Lower lobe of right lung (tissue), 2 donors: ENCODE measurements at regions not wholly inside any gene's neighbourhood (a gene's known extent, or its start where the extent isn't known, plus 50 kb on each side); places are given as distances from the start of the nearest gene placed in this dataset.

Experiments
- ATAC-seq, 2 donors: fragments of 200-7000 bp; cut with Tn5 transposase; one replicate each; pipeline ENCODE4 v1.9.1; 2020 to 2022; ENCODE audit warnings: mild to moderate bottlenecking in 2 of 2, moderate library complexity in 2 of 2
- DNase-seq: peaks from one replicate; pipeline ENCODE4 v3.0.0-alpha.2; 2020
- H3K27ac ChIP-seq: fragments of 200-600 bp; one replicate; pipeline ENCODE4 v1.8.0; 2022
- H3K27me3 ChIP-seq: fragments of 200-600 bp; one replicate; pipeline ENCODE4 v1.8.0; 2022; ENCODE audit warnings: low read depth
- H3K36me3 ChIP-seq: fragments of 200-600 bp; one replicate; pipeline ENCODE4 v1.8.0; 2022; ENCODE audit warnings: mild to moderate bottlenecking
- H3K4me1 ChIP-seq: fragments of 200-600 bp; one replicate; pipeline ENCODE4 v1.8.0; 2022
- H3K4me3 ChIP-seq: fragments of 200-600 bp; one replicate; pipeline ENCODE4 v1.8.0; 2022; ENCODE audit warnings: mild to moderate bottlenecking
- H3K9me3 ChIP-seq: fragments of 200-600 bp; one replicate; pipeline ENCODE4 v1.8.0; 2022
- CTCF ChIP-seq: fragments of 200-600 bp; IDR thresholded peaks from one replicate; pipeline ENCODE4 v1.8.0; 2022; ENCODE audit warnings: antibody characterized with exemption, mild to moderate bottlenecking
- intact Hi-C: fragments of 100-400 bp; cut with DNase I; formaldehyde crosslinking; loops from one replicate; pipeline ENCODE4 v1.11.0; 2022
- donor health status: DM: no; HTN: yes; CAD: no; lungs with severe emphysema.

- ATAC-seq (peak; percentile 95 to 97), DNase-seq (peak; percentile 78)
- Histone ChIP-seq H3K27me3 (peaks cover 3% of the 10 kb centered on the region), H3K4me1 (peaks cover 16% of the 10 kb centered on the region), H3K27ac (peak within 1 kb of the TSS; percentile 82), H3K9me3 (no peaks in the 10 kb centered on the region), H3K36me3 (no peaks in the 10 kb centered on the region), H3K4me3 (peak within 1 kb of the TSS; percentile 94)
- no peak for TF ChIP-seq CTCF
- intact Hi-C loops: no loop called here
Observed at GRCh38 chr15:62389885-62390790, 225.1 kb upstream of the C2CD4B start, which contains the start of gene TLN2. Gene TLN2 (plus strand): TSS chr15:62390550.

GRCh38 chr15:62390791-62391640, 225.9 kb upstream of the C2CD4B start:
- intact Hi-C loops: no loop called here
- ATAC-seq: peak; percentile 61 to 66

GRCh38 chr15:62391641-62392262, 226.7 kb upstream of the C2CD4B start:
- peak; percentile 53 for DNase-seq
- Histone ChIP-seq H3K27ac (peak overlapping the region; percentile 82), H3K36me3 (no peaks in the 10 kb centered on the region), H3K4me1 (peaks cover 16% of the 10 kb centered on the region), H3K27me3 (peaks cover 3% of the 10 kb centered on the region), H3K9me3 (no peaks in the 10 kb centered on the region), H3K4me3 (peak overlapping the region; percentile 94)
- TF ChIP-seq CTCF: peak; percentile 38
- intact Hi-C loops: no loop called here
- ATAC-seq: peak; percentile 78 to 85

More at GRCh38 chr15:62390791-62391640, 225.9 kb upstream of the C2CD4B start:
- Histone ChIP-seq H3K36me3 (no peaks in the 10 kb centered on the region), H3K4me3 (peak overlapping the region; percentile 94), H3K9me3 (no peaks in the 10 kb centered on the region), H3K27me3 (peaks cover 3% of the 10 kb centered on the region), H3K4me1 (peaks cover 16% of the 10 kb centered on the region), H3K27ac (peak overlapping the region; percentile 82)
- peak; percentile 56 for DNase-seq
- no peak for TF ChIP-seq CTCF

GRCh38 chr15:62392376-62392775, 227.3 kb upstream of the C2CD4B start:
- DNase-seq (no peak), ATAC-seq (no peak)
- intact Hi-C loops: no loop called here
- H3K36me3 ChIP-seq: no peaks in the 10 kb centered on the region
- H3K4me1 ChIP-seq: peaks cover 16% of the 10 kb centered on the region
- peak overlapping the region; percentile 94 for H3K4me3 ChIP-seq
- H3K27ac ChIP-seq: no peak overlapping the region
- H3K27me3 ChIP-seq: peaks cover 3% of the 10 kb centered on the region
- no peak for TF ChIP-seq CTCF
- H3K9me3 ChIP-seq: no peaks in the 10 kb centered on the region

GRCh38 chr15:62393196-62393595, 228.1 kb upstream of the C2CD4B start:
- ATAC-seq: no peak
- Histone ChIP-seq H3K4me1 (peaks cover 16% of the 10 kb centered on the region), H3K9me3 (no peaks in the 10 kb centered on the region), H3K27ac (no peak overlapping the region), H3K27me3 (peaks cover 3% of the 10 kb centered on the region), H3K4me3 (no peak overlapping the region), H3K36me3 (no peaks in the 10 kb centered on the region)
- DNase-seq: no peak
- TF ChIP-seq CTCF: no peak
- intact Hi-C loops: no loop called here
